ENCODE measurements at regions not wholly inside any gene's neighbourhood (a gene's known extent, or its start where the extent isn't known, plus 50 kb on each side); places are given as distances from the start of the nearest gene placed in this dataset.
"Not testable (repeated sequence)": the region's sequence is repeated elsewhere in the genome, so short reads cannot be mapped to it uniquely, and the experiment has no call there.

DNA sequence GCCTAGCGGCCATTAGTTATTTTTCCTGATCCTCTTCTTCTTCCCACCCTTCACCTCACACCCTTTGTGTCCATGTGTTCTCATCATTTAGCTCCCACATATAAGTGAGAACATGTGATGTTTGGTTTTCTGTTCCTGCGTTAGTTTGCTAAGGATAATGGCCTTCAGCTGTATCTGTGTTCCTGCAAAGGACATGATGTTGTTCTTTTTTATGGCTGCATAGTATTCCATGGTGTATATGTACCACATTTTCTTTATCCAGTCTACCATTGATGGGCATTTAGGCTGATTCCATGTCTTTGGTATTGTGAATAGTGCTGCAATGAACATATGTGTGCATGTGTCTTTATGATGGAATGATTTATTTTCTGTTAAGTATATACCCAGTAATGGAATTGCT is 63.9 kb upstream of the CCNY start:
- TF ChIP-seq EP300 (IDR thresholded peaks at IDR 0.05; ENCODE audit: borderline replicate concordance in 1 of 2, control insufficient read depth in 1 of 2, low read depth in 2 of 2, low read length in 2 of 2); MAX (IDR thresholded peaks at IDR 0.05; ENCODE audit: low read depth, low read length); SUPT20H (IDR thresholded peaks at IDR 0.05; ENCODE audit: borderline replicate concordance, control insufficient read depth, low read depth, low read length); SIN3A (IDR thresholded peaks at IDR 0.05; ENCODE audit: low read depth, low read length); GABPA (IDR thresholded peaks at IDR 0.05; ENCODE audit: low read depth); CREB1 (IDR thresholded peaks at IDR 0.05; ENCODE audit: low read depth); EGR1 (IDR thresholded peaks at IDR 0.05; ENCODE audit: borderline replicate concordance in 1 of 2, low read depth in 2 of 2, low read length in 2 of 2); POLR2A (IDR thresholded peaks at IDR 0.05; ENCODE audit: low read depth, low read length); MEF2A (IDR thresholded peaks at IDR 0.05; ENCODE audit: insufficient read depth, low read depth, low read length): not testable (repeated sequence)
- TF ChIP-seq, protein P1, sequence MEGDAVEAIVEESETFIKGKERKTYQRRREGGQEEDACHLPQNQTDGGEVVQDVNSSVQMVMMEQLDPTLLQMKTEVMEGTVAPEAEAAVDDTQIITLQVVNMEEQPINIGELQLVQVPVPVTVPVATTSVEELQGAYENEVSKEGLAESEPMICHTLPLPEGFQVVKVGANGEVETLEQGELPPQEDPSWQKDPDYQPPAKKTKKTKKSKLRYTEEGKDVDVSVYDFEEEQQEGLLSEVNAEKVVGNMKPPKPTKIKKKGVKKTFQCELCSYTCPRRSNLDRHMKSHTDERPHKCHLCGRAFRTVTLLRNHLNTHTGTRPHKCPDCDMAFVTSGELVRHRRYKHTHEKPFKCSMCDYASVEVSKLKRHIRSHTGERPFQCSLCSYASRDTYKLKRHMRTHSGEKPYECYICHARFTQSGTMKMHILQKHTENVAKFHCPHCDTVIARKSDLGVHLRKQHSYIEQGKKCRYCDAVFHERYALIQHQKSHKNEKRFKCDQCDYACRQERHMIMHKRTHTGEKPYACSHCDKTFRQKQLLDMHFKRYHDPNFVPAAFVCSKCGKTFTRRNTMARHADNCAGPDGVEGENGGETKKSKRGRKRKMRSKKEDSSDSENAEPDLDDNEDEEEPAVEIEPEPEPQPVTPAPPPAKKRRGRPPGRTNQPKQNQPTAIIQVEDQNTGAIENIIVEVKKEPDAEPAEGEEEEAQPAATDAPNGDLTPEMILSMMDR (IDR thresholded peaks at IDR 0.05 in 2 of 3, conservative IDR thresholded peaks at IDR 0.05 in 1 of 3; ENCODE audit: control insufficient read depth in 2 of 3, extremely low read depth in 1 of 3, insufficient read depth in 1 of 3, low read depth in 3 of 3, low read length in 3 of 3), result not testable (repeated sequence)
